ENCODE measurements at regions not wholly inside any gene's neighbourhood (a gene's known extent, or its start where the extent isn't known, plus 50 kb on each side); places are given as distances from the start of the nearest gene placed in this dataset.
"Not testable (repeated sequence)": the region's sequence is repeated elsewhere in the genome, so short reads cannot be mapped to it uniquely, and the experiment has no call there.

DNA sequence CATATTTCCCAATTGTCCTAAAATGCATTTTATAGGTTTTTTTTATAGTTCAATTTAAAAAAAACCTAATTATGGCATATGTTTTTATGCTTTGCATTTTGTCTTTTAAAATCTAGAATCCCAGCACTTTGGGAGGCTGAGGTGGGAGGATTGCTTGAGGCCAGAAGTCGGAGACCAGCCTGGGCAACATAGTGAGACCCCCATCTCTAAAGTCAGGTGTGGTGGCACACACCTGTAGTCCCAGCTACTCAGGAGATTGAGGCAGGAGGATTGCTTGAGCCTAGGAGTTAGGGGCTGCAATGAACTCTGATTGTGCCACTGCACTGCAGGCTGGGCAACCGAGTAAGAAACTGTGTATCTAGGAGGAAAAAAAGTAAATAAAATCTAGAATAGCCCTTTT lies 137.2 kb upstream of the POU3F1 start:
- CTCF ChIA-PET (ENCODE audit: unreplicated experiment), result no interaction called here
- H4K20me1 ChIP-seq (ENCODE audit: insufficient read depth, low read length), result no peaks in the 10 kb centered on the region
- no peaks in the 10 kb centered on the region for H3K9me3 ChIP-seq (ENCODE audit: low read length)
- no peaks in the 10 kb centered on the region for H3K9me2 ChIP-seq (ENCODE audit: insufficient read depth, low read length)
- no peak overlapping the region for H3K4me3 ChIP-seq (ENCODE audit: low read depth, low read length, poor library complexity, severe bottlenecking)
- POLR2A ChIA-PET, result no interaction called here
- H3K27ac ChIP-seq (ENCODE audit: low read depth, low read length, poor library complexity, severe bottlenecking), result no peak overlapping the region
- TF ChIP-seq, protein P1, sequence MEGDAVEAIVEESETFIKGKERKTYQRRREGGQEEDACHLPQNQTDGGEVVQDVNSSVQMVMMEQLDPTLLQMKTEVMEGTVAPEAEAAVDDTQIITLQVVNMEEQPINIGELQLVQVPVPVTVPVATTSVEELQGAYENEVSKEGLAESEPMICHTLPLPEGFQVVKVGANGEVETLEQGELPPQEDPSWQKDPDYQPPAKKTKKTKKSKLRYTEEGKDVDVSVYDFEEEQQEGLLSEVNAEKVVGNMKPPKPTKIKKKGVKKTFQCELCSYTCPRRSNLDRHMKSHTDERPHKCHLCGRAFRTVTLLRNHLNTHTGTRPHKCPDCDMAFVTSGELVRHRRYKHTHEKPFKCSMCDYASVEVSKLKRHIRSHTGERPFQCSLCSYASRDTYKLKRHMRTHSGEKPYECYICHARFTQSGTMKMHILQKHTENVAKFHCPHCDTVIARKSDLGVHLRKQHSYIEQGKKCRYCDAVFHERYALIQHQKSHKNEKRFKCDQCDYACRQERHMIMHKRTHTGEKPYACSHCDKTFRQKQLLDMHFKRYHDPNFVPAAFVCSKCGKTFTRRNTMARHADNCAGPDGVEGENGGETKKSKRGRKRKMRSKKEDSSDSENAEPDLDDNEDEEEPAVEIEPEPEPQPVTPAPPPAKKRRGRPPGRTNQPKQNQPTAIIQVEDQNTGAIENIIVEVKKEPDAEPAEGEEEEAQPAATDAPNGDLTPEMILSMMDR (conservative IDR thresholded peaks at IDR 0.05; ENCODE audit: low read length), result no peak
- TF ChIP-seq EZH2phosphoT487 (IDR thresholded peaks at IDR 0.05; ENCODE audit: borderline replicate concordance, low read depth, low read length), result no peak
- no TSS peak for BruUV-seq (replicated peaks)
- H3K4me2 ChIP-seq (ENCODE audit: low read length), result no peak overlapping the region
- H3K79me2 ChIP-seq (ENCODE audit: insufficient read depth, low read depth, low read length), result no peaks in the 10 kb centered on the region
- no peak overlapping the region for H2AFZ ChIP-seq (ENCODE audit: low read length)
- H3K4me1 ChIP-seq (ENCODE audit: insufficient read depth, low read length, poor library complexity, severe bottlenecking), result no peaks in the 10 kb centered on the region
- H3K36me3 ChIP-seq (ENCODE audit: insufficient read depth, low read length), result no peaks in the 10 kb centered on the region
- DNase-seq (ENCODE audit: low spot score), result no peak
- intact Hi-C loops (cut with micrococcal nuclease; ENCODE audit: unreplicated experiment), result no loop called here

DNA sequence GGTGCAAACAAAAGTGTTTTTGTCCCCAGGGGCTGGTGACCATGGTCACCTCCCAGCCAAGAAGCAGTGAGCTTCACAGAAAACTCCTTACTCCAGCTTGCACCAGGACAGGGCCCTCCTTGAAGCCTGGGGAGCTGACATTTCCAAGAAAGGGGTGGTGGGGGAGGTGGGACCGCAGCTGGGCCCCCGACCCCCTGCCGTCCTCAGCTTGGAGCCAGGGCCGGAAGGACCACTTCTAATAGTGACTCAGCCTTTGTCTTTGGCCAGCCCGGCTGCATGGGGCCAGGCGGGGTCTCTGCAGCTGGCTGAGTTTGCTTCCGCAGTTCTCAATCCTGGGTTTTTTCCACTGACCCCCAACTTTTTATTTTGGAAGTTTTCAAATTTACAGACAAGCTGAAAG lies 136.5 kb upstream of the POU3F1 start:
- POLR2A ChIA-PET, result no interaction called here
- intact Hi-C loops (cut with micrococcal nuclease; ENCODE audit: unreplicated experiment), result no loop called here
- BruUV-seq (replicated peaks), result no TSS peak
- CTCF ChIA-PET (ENCODE audit: unreplicated experiment), result no interaction called here
- Histone ChIP-seq H3K36me3 (ENCODE audit: insufficient read depth, low read length) (no peaks in the 10 kb centered on the region), H3K4me3 (ENCODE audit: low read depth, low read length, poor library complexity, severe bottlenecking) (no peak overlapping the region), H3K79me2 (ENCODE audit: insufficient read depth, low read depth, low read length) (no peaks in the 10 kb centered on the region), H3K4me2 (ENCODE audit: low read length) (no peak overlapping the region), H3K9me2 (ENCODE audit: insufficient read depth, low read length) (no peaks in the 10 kb centered on the region), H2AFZ (ENCODE audit: low read length) (no peak overlapping the region), H3K4me1 (ENCODE audit: insufficient read depth, low read length, poor library complexity, severe bottlenecking) (no peaks in the 10 kb centered on the region), H3K9me3 (ENCODE audit: low read length) (no peaks in the 10 kb centered on the region), H3K27ac (ENCODE audit: low read depth, low read length, poor library complexity, severe bottlenecking) (no peak overlapping the region), H4K20me1 (ENCODE audit: insufficient read depth, low read length) (no peaks in the 10 kb centered on the region)
- TF ChIP-seq EZH2phosphoT487 (IDR thresholded peaks at IDR 0.05; ENCODE audit: borderline replicate concordance, low read depth, low read length), result no peak
- TF ChIP-seq, protein P1 (conservative IDR thresholded peaks at IDR 0.05; ENCODE audit: low read length), result no peak
- DNase-seq (ENCODE audit: low spot score), result no peak

DNA sequence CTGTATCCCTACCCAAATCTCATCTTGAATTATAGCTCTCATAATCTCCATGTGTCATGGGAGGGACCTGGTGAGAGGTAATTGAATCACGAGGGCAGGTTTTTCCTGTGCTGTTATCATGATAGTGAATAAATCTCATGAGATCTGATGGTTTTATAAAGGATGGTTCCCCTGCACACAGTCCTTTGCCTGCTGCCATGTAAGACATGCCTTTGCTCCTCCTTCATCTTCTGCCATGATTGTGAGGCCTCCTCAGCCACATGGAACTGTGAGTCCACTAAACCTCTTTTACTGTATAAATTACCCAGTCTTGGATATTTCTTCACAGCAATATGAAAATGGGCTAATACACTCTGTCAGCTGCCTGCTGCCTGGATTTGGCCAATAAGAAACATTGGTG lies 133.8 kb upstream of the POU3F1 start:
- H3K4me3 ChIP-seq (ENCODE audit: low read depth, low read length, poor library complexity, severe bottlenecking); H3K79me2 ChIP-seq (ENCODE audit: insufficient read depth, low read depth, low read length); H3K9me3 ChIP-seq (ENCODE audit: low read length); H3K4me2 ChIP-seq (ENCODE audit: low read length); POLR2A ChIA-PET; DNase-seq (ENCODE audit: low spot score); H3K9me2 ChIP-seq (ENCODE audit: insufficient read depth, low read length); H3K36me3 ChIP-seq (ENCODE audit: insufficient read depth, low read length); H4K20me1 ChIP-seq (ENCODE audit: insufficient read depth, low read length); BruUV-seq (replicated peaks); H3K4me1 ChIP-seq (ENCODE audit: insufficient read depth, low read length, poor library complexity, severe bottlenecking); intact Hi-C loops (cut with micrococcal nuclease; ENCODE audit: unreplicated experiment); CTCF ChIA-PET (ENCODE audit: unreplicated experiment); H3K27ac ChIP-seq (ENCODE audit: low read depth, low read length, poor library complexity, severe bottlenecking); H2AFZ ChIP-seq (ENCODE audit: low read length): not testable (repeated sequence)
